ENCODE measurements at regions not wholly inside any gene's neighbourhood (a gene's known extent, or its start where the extent isn't known, plus 50 kb on each side); places are given as distances from the start of the nearest gene placed in this dataset.

- no peak for DNase-seq
- intact Hi-C loops (cut with DNase I; ENCODE audit: low total_unique reads): no loop called here
- no peaks in the 10 kb centered on the region for H3K4me1 ChIP-seq
- H3K9me3 ChIP-seq: no peaks in the 10 kb centered on the region
- no peaks in the 10 kb centered on the region for H3K27me3 ChIP-seq
- H3K27ac ChIP-seq: no peak overlapping the region
- H3K36me3 ChIP-seq: no peaks in the 10 kb centered on the region
- TF ChIP-seq POLR2A (IDR thresholded peaks at IDR 0.05) (no peak), CTCF (IDR thresholded peaks at IDR 0.05) (no peak)
- no peak overlapping the region for H3K4me3 ChIP-seq
Measured at GRCh38 chr3:94252316-94252715, 189.5 kb downstream of the NSUN3 start.

- H3K36me3 ChIP-seq: no peaks in the 10 kb centered on the region
- no peak for DNase-seq
- H3K9me3 ChIP-seq: no peaks in the 10 kb centered on the region
- H3K4me1 ChIP-seq: no peaks in the 10 kb centered on the region
- H3K4me3 ChIP-seq: no peak overlapping the region
- H3K27me3 ChIP-seq: no peaks in the 10 kb centered on the region
- intact Hi-C loops (cut with DNase I; ENCODE audit: low total_unique reads): no loop called here
- no peak overlapping the region for H3K27ac ChIP-seq
- no peak for TF ChIP-seq CTCF (IDR thresholded peaks at IDR 0.05)
- TF ChIP-seq POLR2A (IDR thresholded peaks at IDR 0.05): no peak
Measured at GRCh38 chr3:94256888-94257813, 194.3 kb downstream of the NSUN3 start.

GRCh38 chr3:94258851-94259250, 196.0 kb downstream of the NSUN3 start:
- TF ChIP-seq CTCF (IDR thresholded peaks at IDR 0.05) (no peak), POLR2A (IDR thresholded peaks at IDR 0.05) (no peak)
- Histone ChIP-seq H3K4me1 (no peaks in the 10 kb centered on the region), H3K4me3 (no peak overlapping the region), H3K27me3 (no peaks in the 10 kb centered on the region), H3K9me3 (no peaks in the 10 kb centered on the region), H3K27ac (no peak overlapping the region), H3K36me3 (no peaks in the 10 kb centered on the region)
- DNase-seq: no peak
- intact Hi-C loops (cut with DNase I; ENCODE audit: low total_unique reads): no loop called here

GRCh38 chr3:94259291-94259690, 196.4 kb downstream of the NSUN3 start:
- TF ChIP-seq CTCF (IDR thresholded peaks at IDR 0.05): no peak
- TF ChIP-seq POLR2A (IDR thresholded peaks at IDR 0.05): no peak
- Histone ChIP-seq H3K36me3 (no peaks in the 10 kb centered on the region), H3K4me3 (no peak overlapping the region), H3K27ac (no peak overlapping the region), H3K9me3 (no peaks in the 10 kb centered on the region), H3K27me3 (no peaks in the 10 kb centered on the region), H3K4me1 (no peaks in the 10 kb centered on the region)
- no peak for DNase-seq
- intact Hi-C loops (cut with DNase I; ENCODE audit: low total_unique reads): no loop called here

GRCh38 chr3:94269763-94270162, 206.9 kb downstream of the NSUN3 start:
- no peaks in the 10 kb centered on the region for H3K27me3 ChIP-seq
- no peak for DNase-seq
- no peak for TF ChIP-seq CTCF (IDR thresholded peaks at IDR 0.05)
- no peak for TF ChIP-seq POLR2A (IDR thresholded peaks at IDR 0.05)
- intact Hi-C loops (cut with DNase I; ENCODE audit: low total_unique reads): no loop called here
- H3K27ac ChIP-seq: no peak overlapping the region
- no peaks in the 10 kb centered on the region for H3K9me3 ChIP-seq
- H3K36me3 ChIP-seq: no peaks in the 10 kb centered on the region
- no peak overlapping the region for H3K4me3 ChIP-seq
- H3K4me1 ChIP-seq: no peaks in the 10 kb centered on the region
